ENCODE measurements at regions not wholly inside any gene's neighbourhood (a gene's known extent, or its start where the extent isn't known, plus 50 kb on each side); places are given as distances from the start of the nearest gene placed in this dataset.

DNA sequence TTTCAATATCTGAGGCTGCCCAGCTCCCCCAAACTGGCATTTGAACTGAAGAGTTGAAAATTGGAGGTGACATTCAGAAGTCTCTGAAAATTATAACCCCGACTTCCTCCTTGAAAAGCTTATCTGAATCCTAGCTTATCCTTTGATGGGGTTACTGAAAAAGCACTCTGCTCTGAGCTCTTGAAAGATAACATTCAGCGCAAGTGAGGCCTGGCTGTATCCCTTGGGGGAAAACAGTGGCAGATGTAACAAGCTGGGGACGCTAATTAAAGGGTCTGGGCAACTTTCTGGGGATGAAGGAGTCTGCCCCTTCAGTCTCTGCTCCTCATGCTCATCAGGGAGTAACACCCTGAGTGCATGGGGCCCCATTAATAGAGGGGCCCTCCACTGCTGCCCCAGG lies 402.0 kb upstream of the CADM1 start:
- no peak overlapping the region for H3K4me3 ChIP-seq (ENCODE audit: low read length)
- DNase-seq (ENCODE audit: low read depth): no peak
- no peak for TF ChIP-seq CTCF (conservative IDR thresholded peaks at IDR 0.05; ENCODE audit: low read depth, low read length)

- DNase-seq (ENCODE audit: low read depth): no peak
- no peak for TF ChIP-seq CTCF (conservative IDR thresholded peaks at IDR 0.05; ENCODE audit: low read depth, low read length)
- no peak overlapping the region for H3K4me3 ChIP-seq (ENCODE audit: low read length)
These were observed 401.3 kb upstream of the CADM1 start for GRCh38 chr11:115905341-115906000.

- no peak for TF ChIP-seq CTCF (conservative IDR thresholded peaks at IDR 0.05; ENCODE audit: low read depth, low read length)
- DNase-seq (ENCODE audit: low read depth): no peak
These were observed 399.0 kb upstream of the CADM1 start for GRCh38 chr11:115903179-115903578.

DNA sequence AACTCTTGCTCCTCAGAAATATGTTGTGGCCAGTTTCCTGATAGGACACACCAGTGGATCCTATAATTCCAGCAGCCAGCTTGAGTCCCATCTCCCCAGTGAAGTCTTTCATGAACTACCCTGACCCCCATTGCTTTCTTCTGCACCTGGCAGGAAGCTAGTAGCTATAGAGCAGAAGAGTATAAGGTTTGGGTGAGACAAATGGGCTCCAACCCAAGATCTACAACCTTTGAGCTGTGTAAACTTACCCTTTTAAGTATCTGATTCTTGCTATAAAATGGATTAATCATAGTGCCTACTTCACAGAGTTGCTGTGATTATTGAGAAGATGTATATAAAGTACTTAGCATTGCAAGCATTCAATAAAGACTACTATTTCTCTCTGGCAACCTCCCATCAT lies 396.9 kb upstream of the CADM1 start:
- no peak overlapping the region for H3K4me3 ChIP-seq (ENCODE audit: low read length)
- TF ChIP-seq CTCF (conservative IDR thresholded peaks at IDR 0.05; ENCODE audit: low read depth, low read length): no peak
- DNase-seq (ENCODE audit: low read depth): no peak

More at GRCh38 chr11:115903179-115903578, 399.0 kb upstream of the CADM1 start:
- H3K4me3 ChIP-seq (ENCODE audit: low read length): no peak overlapping the region

DNA sequence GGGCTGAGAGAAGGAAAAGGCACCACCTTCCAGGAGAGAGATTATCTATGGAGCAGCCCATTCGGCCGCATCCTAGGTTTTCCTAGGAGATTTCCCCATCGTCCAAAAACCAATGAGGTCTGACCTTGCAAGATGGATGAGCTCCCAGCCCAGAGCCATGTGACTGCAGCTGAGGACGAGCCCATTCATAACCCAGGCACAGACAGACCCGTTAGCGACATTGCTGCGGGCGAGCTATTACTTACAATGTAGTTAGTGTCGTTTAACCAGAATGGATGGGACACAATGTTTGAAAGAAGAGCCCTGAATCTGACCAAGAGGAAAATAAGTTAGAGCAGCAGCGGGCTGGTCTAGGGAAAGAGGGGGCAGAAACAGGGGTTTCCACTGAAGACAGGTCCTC lies 395.9 kb upstream of the CADM1 start:
- H3K4me3 ChIP-seq (ENCODE audit: low read length): no peak overlapping the region
- no peak for DNase-seq (ENCODE audit: low read depth)
- TF ChIP-seq CTCF (conservative IDR thresholded peaks at IDR 0.05; ENCODE audit: low read depth, low read length): no peak

- no peak for TF ChIP-seq CTCF (conservative IDR thresholded peaks at IDR 0.05; ENCODE audit: low read depth, low read length)
- no peak for DNase-seq (ENCODE audit: low read depth)
- H3K4me3 ChIP-seq (ENCODE audit: low read length): no peak overlapping the region
These were observed 393.5 kb upstream of the CADM1 start for GRCh38 chr11:115897707-115898106.

- DNase-seq (ENCODE audit: low read depth): no peak
- no peak for TF ChIP-seq CTCF (conservative IDR thresholded peaks at IDR 0.05; ENCODE audit: low read depth, low read length)
- no peak overlapping the region for H3K4me3 ChIP-seq (ENCODE audit: low read length)
These were observed 391.9 kb upstream of the CADM1 start for GRCh38 chr11:115896084-115896483.

All from retinal pigment epithelial cell (primary cell).